ENCODE measurements at regions not wholly inside any gene's neighbourhood (a gene's known extent, or its start where the extent isn't known, plus 50 kb on each side); places are given as distances from the start of the nearest gene placed in this dataset.
A peak's percentile ranks its signal among the peaks of the same experiment; 100 is the strongest.
"Not testable (repeated sequence)": the region's sequence is repeated elsewhere in the genome, so short reads cannot be mapped to it uniquely, and the experiment has no call there.

DNA sequence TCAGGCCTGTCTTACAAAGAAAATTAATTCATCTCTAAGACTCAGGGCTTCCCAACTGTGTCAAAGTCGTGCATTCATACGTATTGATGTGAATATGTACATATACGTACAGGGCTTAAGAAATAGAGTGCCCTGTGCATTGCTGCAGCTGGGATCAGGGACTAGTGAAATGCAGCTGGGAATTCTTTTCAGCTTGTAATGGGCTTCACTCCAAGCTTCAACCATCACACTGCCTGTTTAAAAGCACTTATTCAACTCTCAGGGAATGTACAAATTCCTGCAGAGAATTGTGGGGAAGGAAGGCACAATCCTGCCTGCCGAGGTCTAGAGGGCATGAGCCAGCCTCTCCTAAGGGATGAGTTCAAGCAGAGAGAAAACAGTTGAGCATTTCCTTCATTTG lies 59.6 kb upstream of the MAN2A1 start:
- DNase-seq: peak; percentile 13 to 25

GRCh38 chr5:109628591-109628990 lies 61.1 kb upstream of the MAN2A1 start:
- no peak for DNase-seq

DNA sequence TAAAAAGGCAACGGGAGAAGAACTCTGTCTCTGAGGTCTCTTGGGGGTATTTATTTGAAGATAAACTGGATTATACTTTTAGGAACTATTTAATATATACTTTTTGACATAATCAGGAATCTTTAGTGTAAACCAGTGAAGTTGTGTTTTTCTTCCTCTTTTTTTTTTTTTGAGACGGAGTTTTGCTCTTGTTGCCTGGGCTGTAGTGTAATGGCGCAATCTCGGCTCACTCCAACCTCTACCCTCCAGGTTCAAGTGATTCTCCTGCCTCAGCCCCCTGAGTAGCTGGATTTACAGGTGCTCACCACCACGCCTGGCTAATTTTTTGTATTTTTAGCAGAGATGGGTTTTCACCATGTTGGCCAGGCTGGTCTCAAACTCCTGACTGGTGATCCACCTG lies 68.5 kb upstream of the MAN2A1 start:
- not testable (repeated sequence) for DNase-seq

- DNase-seq: no peak
Measured at GRCh38 chr5:109620651-109621050, 69.1 kb upstream of the MAN2A1 start.

DNA sequence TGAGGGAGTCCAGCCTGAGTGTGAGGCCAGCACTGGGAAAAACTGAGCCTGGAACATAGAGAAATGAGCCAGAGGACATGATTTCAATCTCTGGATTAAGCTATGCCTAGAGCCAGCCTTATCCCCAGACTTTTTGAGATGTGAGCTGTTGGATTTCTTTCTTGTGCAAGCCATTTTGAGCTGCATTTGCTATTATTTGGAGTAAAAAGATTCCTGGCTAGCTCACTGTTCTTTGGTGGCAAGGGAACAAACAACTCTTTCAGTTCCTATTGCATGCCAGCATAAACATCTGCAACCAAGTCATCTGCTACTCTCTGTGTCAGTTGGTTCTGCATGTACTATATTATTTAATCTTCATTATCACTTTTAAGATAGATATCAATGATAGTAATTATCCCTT lies 70.1 kb upstream of the MAN2A1 start:
- peak; percentile 42 to 96 for DNase-seq

GRCh38 chr5:109619021-109619460 lies 70.7 kb upstream of the MAN2A1 start:
- DNase-seq: no peak

DNA sequence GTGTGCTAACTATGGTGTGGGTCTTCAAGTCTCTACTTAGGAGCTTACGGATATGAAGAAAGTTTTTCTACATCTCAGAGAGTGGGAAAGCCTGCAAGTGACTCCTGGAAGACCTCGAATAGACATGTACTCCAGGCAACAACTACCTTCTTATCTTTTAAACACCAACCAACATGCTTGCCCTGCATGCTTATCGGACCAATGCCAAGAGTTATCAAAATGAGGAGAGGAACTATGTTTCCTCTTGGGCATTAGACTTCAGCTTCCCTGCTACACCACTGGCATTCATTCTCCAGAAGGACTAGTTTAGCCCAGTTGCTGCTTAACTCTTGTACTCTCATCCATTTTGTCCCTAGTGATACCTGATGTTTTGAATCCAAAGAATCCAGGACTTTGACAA lies 74.7 kb upstream of the MAN2A1 start:
- no peak for DNase-seq

DNA sequence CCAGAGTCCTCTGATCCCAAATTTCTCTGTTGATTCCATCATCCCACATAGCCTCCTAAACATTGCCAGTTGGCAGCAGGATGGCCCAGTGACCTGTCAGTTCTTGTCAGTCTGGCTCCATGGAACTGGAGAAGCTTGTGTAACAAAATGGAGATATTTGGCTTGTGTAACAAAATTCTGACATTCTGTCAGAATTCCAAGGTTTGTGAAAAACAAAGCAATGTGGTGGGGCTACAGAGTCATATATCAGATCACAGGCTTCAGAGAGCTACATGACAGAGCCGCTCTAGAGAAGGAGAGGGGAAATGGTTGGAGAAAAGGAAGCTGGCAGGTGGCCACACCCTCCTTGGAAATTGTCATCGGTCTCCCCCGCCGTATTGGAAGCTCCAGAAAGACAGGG lies 75.4 kb upstream of the MAN2A1 start:
- no peak for DNase-seq

DNA sequence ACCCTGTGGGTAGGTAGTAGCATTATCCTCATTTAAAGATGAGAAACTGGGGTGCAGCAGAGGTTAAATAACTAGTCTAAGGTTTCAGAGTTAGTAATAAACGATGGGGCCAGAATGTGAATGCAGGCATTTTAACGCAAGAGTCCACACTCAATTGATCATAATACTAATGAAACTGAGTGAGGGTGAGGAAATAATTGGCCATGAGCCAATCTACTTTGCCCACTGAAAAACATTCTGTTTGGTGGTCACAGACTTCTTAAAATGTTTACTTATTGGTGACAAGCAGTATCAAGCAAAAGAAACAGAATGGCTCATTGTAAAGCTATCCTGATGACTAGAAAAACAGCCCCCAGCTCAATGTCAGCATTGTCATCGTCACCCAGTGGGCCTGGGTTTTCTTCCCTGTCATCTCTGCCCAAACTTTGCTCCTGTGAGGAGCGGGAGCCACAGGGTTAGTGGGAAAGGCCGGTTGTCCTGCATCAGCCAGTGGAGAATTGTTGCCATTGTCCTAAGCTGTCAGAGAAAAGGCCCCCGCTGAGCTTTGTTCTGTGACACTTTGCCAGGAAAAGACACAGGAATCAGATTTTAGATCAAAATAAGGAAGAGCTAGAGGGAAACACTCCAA lies 77.3 kb upstream of the MAN2A1 start:
- peak; percentile 83 to 92 for DNase-seq

- peak in 1 of 2 donors; percentile 27 for DNase-seq
Measured at GRCh38 chr5:109611505-109611904, 78.2 kb upstream of the MAN2A1 start.

DNA sequence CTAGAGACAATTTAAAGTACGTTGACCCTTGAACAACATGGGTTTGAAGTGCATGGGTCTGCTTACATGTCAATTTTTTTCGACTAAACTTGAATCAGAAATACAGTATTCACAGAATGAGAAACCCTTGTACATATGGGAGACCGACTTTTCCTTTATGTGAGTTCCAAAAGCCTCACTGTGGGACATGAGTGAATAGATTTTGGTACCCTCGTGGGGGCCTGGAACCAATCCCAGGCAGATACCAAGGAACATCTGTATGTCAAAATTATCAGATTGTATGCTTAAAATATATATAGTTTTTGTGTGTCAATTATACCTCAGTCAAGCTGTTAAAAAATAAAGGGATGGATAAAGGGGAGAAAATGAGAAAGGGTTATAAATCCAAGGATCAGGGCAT lies 78.7 kb upstream of the MAN2A1 start:
- no peak for DNase-seq

- no peak for DNase-seq
Measured at GRCh38 chr5:109610581-109610980, 79.1 kb upstream of the MAN2A1 start.

GRCh38 chr5:109605207-109605730 lies 84.5 kb upstream of the MAN2A1 start:
- no peak for DNase-seq

DNA sequence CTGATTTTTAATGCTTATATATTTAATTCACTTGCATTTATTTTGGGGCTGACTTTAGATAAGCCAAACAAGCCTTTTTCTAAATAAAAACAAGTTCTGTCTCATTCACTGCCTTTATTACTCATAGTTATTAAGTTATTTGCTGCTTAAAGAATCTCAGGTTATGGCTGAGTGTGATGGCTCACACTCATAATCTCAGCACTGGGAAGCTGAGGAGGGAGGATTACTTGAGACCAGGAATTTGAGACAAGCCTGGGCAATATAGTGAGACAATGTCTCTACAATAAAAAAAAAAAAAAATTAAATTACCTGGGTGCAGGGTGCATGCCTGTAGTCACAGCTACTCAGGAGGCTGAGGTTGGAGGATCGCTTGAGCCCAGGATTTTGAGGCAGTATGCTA lies 85.0 kb upstream of the MAN2A1 start:
- DNase-seq: no peak

DNA sequence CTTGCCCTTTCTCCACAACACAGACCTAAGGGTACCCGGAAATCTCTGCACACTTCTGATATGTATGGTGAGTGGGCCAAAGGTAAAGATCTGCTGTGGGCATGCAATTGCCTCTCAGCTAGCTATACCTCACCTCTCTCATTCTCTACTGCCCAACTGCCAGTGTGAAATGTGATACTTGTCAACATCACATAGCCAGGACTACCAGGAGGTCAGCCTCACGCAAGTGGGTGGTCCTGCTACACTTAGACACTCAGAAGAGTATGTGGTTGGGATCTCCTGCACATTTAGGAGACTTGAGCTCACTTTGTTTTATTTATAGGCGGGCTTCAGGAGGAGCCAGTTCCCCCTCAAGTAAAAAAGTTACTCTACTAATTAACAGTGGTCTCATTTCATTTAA lies 88.0 kb upstream of the MAN2A1 start:
- DNase-seq: no peak

DNA sequence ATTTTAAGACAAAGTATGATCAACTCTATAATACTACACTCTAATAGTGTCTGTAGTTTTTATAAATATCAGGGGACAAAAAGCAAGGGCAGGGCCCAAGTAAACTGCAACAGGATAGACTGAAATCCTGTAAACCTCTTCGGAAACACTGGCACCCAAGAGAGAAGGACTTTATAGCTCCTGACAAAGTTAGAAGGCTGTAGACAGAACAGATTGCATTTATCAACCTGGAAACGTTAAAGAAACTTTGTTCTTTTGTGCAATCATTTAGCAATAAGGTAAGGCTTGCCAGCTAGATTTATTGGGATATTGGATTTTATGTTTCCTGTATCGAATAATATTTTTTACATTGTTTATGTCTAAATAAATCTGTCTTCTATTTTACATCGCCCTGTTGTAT lies 91.8 kb upstream of the MAN2A1 start:
- DNase-seq: no peak

DNA sequence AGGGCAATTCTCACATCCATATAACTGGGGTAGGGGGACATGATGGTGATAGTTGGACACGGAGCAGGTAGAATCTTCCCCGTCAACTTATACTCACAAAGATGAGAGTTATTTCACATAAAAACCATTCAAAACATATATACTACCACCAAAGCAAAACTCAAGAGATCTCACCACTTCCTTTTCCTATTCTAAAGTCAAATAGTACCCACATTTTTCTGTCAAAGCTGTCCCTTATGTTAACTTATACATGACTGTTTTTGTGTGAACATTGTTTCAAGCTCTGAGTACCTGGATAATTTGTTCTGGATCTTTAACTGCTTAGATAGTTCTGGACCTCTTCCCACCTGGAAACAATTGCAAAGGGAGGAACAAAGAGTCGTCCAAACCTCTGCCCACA lies 95.5 kb upstream of the MAN2A1 start:
- no peak for DNase-seq

DNA sequence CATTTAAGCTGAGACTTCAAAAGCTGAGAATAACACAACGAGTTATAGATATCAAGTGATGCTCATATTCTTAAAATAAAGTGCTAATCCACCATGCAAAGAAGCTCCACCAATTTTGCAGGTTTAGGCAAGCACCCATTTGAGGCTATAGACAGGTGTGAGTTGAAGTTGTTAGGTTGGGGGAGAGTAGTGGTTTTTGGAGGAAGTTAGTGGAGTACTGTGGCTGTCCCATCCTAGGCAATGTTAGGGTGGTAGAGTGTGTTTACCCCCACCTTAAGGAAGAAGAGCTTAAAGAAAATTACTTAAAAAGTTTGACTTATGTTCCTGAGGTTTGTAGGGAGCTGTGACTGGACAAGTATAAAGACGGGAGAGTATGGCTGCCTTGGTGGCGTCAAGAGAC lies 98.9 kb upstream of the MAN2A1 start:
- DNase-seq: no peak

DNA sequence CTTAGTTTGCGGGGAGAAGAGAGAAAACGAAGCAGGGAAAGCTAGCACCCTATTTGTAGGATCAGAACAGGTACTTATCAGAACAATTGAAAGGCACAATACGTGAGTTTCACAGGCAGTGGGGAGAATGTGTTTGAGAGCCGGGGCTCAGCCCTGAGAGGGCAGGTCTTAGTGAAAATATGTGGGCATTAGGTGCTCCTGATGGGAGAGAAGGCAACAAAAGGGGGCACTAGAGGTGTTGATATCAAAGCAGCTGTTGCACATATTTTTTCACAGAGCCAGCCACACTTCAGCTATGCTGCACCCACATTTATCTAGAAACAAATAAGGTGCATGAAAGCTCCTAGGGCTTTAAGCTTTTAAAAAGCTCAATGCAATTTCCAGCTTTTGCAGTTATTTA lies 99.7 kb upstream of the MAN2A1 start:
- DNase-seq: no peak

DNA sequence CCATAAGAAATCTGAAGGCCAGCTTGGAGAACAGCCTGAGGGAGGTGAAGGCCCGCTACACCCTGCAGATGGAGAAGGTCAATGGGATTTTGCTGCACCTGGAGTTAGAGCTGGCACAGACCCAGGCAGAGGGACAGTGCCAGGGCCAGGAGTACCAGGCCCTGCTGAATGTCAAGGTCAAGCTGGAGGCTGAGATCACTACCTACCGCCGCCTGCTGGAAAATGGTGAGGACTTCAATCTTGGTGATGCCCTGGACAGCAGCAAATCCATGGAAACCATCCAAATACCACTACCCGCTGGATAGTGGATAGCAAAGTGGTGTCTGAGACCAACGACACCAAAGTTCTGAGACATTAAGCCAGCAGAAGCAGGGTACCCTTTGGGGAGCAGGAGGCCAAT lies 100.5 kb upstream of the MAN2A1 start:
- no peak for DNase-seq

- no peak for DNase-seq
Measured at GRCh38 chr5:109588281-109589035, 101.3 kb upstream of the MAN2A1 start.

DNA sequence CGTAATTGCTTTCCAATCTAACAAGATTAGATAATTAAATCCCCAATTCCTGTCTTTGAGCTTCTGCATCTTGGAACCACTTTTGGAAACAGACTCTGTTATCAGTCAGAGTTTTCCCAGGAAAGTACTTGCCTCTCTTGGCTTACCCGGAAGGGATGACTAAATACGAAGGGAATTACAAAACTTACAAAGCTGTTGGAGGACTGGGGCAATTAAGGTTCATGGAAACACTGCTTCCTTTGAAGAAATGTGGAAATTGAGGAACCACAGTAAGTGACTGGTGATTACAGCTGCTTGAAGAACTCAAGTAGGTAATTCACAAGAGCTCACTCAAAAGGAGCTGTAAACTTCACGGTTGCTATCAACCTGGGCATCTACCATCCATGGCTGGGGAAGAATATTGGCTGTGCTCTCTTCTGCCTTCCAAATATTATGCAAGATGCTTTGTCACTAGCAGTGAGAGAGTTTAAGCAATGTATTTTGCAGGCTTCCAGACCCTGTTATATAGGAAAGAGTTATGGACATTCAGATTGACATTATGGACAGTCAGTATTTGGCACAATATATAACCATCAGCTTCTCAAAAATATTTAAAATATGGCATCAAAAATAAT lies 104.6 kb upstream of the MAN2A1 start:
- DNase-seq: no peak

GRCh38 chr5:109580225-109580624 lies 109.5 kb upstream of the MAN2A1 start:
- DNase-seq: peak in 1 of 2 donors; percentile 29

GRCh38 chr5:109575506-109575905 lies 114.2 kb upstream of the MAN2A1 start:
- DNase-seq: no peak
